ENCODE measurements at regions not wholly inside any gene's neighbourhood (a gene's known extent, or its start where the extent isn't known, plus 50 kb on each side); places are given as distances from the start of the nearest gene placed in this dataset.
"Not testable (repeated sequence)": the region's sequence is repeated elsewhere in the genome, so short reads cannot be mapped to it uniquely, and the experiment has no call there.

DNA sequence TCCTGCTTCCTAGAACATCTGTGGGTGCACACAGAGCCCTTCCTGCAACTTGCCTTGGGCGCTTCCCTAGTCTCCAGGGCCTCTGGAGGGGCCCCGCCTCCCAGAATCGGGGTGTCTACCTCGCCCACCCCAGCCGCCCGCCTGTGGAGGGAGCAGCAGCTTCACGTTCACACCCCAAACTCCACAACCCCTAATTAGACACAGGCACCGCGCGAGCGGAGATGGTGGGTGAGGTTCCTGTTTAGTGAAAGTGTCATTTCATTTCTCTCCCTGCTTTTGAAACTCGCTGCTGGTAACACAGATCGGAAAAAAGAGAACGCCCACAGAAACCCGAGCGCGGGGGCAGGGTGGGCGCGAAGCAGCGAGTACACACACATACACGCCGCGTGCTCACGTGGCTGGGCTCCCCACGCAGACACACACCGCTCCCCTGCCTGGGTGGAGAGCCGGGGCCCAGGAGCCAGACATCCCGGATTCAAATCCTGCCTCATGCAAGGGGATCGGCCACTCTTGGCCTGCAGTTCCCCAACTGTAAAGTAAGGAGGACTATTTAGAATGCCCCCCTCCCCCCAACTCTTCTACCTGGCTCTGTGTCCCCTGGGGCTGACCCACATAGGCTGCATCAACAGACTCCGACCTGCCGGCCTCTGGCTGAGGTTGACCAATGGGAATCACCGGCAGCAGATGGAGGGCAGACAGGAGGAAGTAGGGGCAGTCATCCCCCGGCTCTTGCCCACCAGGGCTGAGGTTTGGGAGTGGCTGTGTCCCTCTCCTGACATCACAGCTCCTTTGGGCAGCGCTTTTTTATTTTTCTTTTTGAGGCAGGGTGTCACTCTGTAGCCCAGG, 79.2 kb upstream of the NCOR2 start:
- peak; percentile 24 to 37 for DNase-seq (ENCODE audit: low read depth in 1 of 2, low spot score in 1 of 2)
- no peak overlapping the region for H3K27ac ChIP-seq (replicated peaks)
- H3K4me3 ChIP-seq (replicated peaks; ENCODE audit: insufficient read depth, low read length): no peak overlapping the region
- no peak for TF ChIP-seq REST (IDR thresholded peaks at IDR 0.05; ENCODE audit: insufficient replicate concordance, low read depth)
- H3K27me3 ChIP-seq (ENCODE audit: insufficient read depth, poor library complexity, severe bottlenecking): no peaks in the 10 kb centered on the region

DNA sequence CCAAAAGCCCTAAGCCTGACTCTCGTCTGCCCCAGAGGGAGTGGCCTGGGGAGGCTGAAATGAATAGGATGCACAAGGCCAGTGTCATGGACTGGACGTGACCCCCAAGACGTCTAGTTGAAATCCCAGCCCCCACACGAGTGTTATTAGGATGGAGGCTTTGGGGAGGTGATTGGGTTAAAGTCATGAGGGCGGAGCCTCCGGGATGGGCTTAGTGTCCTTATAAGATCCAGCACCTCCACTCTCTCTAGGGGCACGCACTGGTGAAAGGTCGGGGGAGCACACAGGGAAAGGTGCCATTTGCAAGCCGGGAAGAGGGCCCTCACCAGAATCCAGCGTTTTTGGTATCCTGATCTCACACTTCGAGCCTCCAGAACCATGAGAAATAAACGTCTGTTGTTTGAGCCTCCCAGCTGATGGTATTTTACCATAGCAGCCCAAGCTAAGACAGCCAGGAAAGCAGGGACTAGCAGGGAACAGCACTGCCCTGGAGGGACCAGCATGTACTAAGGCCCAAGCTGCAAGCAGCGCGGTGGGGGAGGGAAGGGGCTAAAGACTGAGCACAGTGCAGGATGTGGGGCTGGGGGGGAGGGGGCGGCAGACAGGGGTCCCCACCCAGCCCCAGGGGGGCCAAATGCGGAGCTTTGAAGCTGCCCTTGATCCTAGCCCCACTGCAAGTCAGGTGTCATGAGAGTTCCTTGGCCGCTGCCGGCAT, 78.3 kb upstream of the NCOR2 start:
- DNase-seq (ENCODE audit: low read depth in 1 of 2, low spot score in 1 of 2): no peak
- H3K27ac ChIP-seq (replicated peaks): no peak overlapping the region
- no peaks in the 10 kb centered on the region for H3K27me3 ChIP-seq (ENCODE audit: insufficient read depth, poor library complexity, severe bottlenecking)
- no peak overlapping the region for H3K4me3 ChIP-seq (replicated peaks; ENCODE audit: insufficient read depth, low read length)
- no peak for TF ChIP-seq SPI1 (IDR thresholded peaks at IDR 0.05; ENCODE audit: borderline replicate concordance, low read depth)
- TF ChIP-seq POLR2AphosphoS5 (IDR thresholded peaks at IDR 0.05; ENCODE audit: low read depth): no peak
- no peak for TF ChIP-seq GABPA (IDR thresholded peaks at IDR 0.05; ENCODE audit: low read depth)
- TF ChIP-seq REST (IDR thresholded peaks at IDR 0.05; ENCODE audit: insufficient replicate concordance, low read depth): no peak
- TF ChIP-seq CTCF (IDR thresholded peaks at IDR 0.05; ENCODE audit: insufficient read depth, low read length): no peak

DNA sequence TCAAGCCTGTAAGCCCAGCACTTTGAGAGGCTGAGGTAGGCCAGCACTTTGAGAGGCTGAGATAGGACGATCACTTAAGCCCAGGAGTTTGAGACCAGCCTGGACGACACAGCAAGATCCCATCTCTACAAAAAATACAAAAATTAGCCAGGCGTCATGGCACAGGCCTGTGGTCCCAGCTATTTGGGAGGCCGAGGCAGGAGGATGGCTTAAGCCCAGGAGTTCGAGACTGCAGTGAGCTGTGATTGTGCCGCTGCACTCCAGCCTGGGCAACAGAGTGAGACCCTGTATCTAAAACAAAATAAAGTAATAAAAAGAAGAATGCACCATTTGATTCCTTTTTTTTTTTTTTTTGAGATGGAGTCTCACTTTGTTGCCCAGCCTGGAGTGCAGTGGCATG, 76.4 kb upstream of the NCOR2 start:
- H3K4me3 ChIP-seq (replicated peaks; ENCODE audit: insufficient read depth, low read length); H3K27ac ChIP-seq (replicated peaks); DNase-seq (ENCODE audit: low read depth in 1 of 2, low spot score in 1 of 2); H3K27me3 ChIP-seq (ENCODE audit: insufficient read depth, poor library complexity, severe bottlenecking): not testable (repeated sequence)

GRCh38 chr12:124642105-124642504, 74.7 kb upstream of the NCOR2 start:
- no peak for DNase-seq (ENCODE audit: low read depth in 1 of 2, low spot score in 1 of 2)
- TF ChIP-seq CTCF (IDR thresholded peaks at IDR 0.05; ENCODE audit: insufficient read depth, low read length): no peak
- TF ChIP-seq REST (IDR thresholded peaks at IDR 0.05; ENCODE audit: insufficient replicate concordance, low read depth): no peak
- no peak for TF ChIP-seq GABPA (IDR thresholded peaks at IDR 0.05; ENCODE audit: low read depth)
- TF ChIP-seq SPI1 (IDR thresholded peaks at IDR 0.05; ENCODE audit: borderline replicate concordance, low read depth): no peak
- no peak overlapping the region for H3K4me3 ChIP-seq (replicated peaks; ENCODE audit: insufficient read depth, low read length)
- H3K27ac ChIP-seq (replicated peaks): no peak overlapping the region
- H3K27me3 ChIP-seq (ENCODE audit: insufficient read depth, poor library complexity, severe bottlenecking): no peaks in the 10 kb centered on the region
